Right kidney (tissue), 1 donor: ENCODE measurements at regions not wholly inside any gene's neighbourhood (a gene's known extent, or its start where the extent isn't known, plus 50 kb on each side); places are given as distances from the start of the nearest gene placed in this dataset.
"Not testable (repeated sequence)": the region's sequence is repeated elsewhere in the genome, so short reads cannot be mapped to it uniquely, and the experiment has no call there.

Experiments
- DNase-seq: peaks from one replicate; pipeline ENCODE4 v3.0.0-alpha.2; 2016

DNA sequence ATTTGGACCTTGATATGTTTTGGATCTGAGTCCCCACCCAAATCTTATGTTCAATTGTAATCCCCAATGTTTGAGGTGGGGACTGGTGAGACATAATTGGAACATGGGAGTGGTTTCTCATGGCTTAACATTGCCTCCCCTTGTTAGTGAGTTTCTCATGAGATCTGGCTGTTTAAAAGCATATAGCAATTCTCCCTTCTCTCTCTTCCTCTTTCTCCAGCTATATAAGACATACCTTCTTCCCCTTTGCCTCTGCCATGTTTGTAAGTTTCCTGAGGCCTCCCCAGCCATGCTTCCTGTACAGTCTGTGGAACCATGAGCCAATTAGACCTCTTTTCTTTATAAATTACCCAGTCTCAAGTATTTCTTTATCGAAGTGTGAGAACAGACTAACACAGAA is 692.4 kb downstream of the KCNT2 start:
- no peak for DNase-seq

DNA sequence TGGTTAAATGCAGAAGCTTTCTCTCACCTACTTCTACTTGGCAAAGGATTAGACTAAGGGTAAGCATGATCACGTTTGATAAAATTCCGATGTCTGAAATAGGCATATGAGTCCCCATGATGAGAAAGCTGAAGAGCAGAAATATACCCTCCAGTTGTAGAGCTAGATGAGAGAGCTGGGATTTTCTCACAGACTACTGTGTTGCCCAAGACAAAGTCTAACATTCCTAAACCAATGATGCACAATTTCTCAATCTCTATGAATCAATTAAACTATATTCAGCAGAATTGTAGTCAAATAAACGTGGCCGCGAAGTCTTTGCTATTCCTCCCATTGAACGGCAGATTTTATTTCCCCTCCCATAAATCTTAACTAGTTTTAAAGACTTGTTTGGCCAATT is 699.2 kb downstream of the KCNT2 start:
- no peak for DNase-seq

DNA sequence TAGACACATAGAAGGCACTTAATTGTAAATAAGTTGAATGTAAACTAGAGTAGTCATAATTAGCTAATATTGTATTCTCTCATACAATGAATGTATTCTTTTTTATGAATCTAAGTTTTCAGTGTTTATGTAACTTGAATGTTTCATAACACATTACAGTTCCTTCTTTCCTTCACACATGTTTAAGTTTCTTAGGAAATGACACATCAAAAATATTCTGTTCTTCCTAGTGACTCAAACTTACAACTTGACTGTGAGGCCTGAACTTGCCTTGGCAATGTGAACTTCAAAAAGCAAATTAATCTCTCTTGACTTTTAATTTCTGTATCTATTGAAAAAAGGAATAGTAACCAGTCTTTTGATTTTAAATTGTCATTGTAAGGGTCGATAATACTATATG is 700.1 kb downstream of the KCNT2 start:
- no peak for DNase-seq

DNA sequence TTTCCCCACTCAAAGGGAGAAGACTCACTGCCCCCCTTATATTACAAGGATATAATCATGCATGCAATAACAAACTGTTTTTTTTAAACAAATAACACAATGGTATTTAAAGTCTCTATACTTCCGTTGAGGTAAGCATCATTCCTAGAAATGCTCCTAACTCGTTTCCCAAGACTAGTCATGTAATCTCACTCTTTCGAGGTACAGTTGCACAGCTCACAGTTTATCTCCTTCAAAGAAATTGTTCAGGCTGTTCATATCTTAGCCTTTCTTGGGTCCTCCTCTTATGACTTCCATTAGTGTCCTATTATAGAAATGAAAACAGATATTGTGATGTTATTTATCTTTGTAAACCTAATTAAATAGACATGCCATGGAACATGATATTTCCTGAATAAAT is 705.0 kb downstream of the KCNT2 start:
- no peak for DNase-seq

DNA sequence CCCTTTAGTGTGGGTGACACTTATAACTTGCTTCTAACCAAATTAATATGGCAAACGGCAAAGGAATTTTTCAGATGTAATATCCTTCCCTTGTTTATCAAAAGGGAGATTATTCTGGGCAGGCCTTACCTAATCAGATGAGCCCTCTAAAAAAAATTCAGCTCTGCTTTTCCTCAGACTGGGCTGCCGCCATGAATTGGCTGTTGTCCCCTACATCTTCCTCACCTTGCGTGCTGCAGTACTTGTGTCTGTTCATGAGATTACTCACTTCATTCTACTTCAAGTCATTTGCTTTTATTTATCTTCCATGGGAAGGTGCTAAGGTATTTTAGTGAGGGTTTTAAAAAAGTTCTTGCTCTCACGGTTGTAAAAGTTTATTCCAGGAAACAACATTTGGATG is 705.5 kb downstream of the KCNT2 start:
- no peak for DNase-seq

DNA sequence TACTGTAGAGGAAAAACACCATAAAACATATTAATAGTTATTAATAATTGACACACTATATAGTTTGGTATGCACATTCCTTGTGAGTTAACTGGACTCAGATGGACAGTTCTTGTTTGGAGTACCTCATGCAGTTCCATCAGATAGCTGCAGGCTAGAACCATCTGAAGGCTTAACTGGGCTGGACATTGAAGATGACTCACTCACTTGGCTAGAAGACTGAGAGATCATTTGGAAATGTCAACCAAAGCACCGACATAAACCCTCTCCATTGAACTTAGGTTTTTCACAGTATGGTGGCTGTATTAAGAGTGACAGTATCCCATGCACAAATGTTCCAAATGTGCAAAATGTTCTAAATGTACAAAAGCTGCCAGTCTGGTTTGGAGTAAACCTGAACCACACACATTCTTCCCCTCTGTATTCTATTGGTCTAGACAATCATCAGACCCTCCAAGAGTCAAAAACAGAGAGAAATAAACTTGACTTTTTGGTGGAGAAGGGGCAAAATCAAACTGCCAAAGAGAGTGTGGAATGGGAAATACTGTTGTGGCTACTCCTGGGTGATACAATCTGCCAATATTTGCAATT is 708.4 kb downstream of the KCNT2 start:
- no peak for DNase-seq

DNA sequence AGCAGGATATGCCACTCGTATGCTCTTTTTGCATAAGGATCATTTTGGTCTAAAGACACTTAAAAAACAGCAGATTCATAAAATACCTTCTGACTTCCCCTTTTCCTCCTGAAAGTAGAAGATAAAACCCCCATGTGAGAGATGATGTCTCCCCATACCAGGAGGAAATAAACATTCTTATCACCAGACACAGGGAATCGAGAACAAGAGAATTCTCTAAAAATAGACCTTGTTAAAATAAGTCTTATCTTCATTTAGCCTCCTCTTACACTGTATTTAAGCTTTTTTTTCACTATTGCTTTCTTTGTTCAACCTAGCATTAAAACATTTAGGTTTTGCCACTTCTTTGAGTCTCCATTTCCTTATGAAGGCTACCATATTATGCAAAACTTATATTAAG is 709.3 kb downstream of the KCNT2 start:
- no peak for DNase-seq

DNA sequence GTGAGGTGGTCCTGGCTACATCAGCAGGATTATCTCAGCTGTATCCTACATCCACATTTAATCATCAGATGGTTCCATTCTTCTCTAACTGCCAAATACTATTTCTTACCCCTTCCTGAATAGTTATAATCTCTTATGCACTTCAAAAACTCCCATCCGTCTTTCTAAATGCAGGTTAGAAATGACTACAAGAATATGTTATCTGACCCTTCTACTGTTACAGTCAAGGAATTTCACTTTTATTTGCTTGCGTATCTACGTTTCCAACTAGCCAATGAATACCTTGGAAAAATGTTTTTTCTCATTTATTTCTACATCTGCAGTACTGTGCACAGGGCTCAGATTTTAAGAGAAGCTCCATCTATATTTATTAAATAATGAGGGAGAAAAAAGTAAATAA is 709.9 kb downstream of the KCNT2 start:
- DNase-seq, result no peak

DNA sequence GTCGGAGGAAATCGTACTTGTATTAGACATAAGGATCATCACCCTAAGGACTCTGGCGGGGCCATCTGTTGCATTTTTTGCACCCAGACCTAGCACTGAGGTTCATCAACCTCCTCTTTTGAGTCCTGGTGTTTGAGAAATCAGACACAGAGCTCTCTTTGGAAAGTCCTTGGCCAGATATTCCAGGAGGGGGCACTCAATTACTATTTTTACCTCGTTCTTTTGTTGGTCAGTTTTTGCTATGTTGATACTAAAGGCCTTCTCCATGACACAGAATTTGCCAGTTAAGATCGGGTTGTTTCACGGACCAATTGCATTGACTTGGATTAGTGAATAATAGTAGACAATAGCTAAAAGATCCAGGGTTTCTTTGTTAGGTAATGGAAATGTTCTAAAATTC is 711.2 kb downstream of the KCNT2 start:
- DNase-seq, result no peak

DNA sequence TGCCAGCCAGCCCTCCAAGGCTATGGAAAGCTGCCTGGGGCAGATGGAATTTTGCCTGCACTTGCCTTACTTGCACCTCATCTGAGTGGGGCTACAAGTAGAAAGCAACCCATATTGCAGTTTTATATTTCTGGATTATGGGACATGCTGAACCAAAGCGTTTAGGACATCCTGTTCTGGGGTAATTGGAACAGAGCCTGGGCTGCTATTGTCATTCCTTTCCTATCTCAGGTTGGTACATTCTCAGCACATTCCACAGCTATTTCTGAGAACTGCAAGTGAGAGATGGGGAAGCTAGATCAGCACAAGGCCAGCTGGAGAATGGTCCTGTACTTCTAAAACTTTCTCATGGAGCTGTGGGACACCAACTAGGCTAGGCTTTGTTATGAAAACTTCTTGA is 713.8 kb downstream of the KCNT2 start:
- no peak for DNase-seq

DNA sequence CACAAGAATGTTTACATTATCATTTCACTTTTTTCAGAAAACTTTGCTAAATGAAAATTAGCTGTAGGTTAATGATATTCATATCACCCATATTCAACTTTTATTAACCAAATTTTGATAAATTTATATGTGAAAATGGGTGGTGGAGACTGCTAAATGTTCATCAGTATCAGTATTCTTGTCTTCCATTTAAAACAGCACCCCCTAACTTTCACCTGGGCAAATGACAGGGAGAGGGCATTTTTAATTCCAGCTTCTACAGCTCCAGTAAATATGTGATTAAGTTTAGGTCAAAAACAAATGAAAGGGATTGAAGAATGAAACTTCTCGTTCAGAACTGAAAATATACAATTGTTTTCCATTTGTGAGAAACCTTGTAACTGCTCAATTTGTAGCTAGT is 722.2 kb downstream of the KCNT2 start:
- no peak for DNase-seq

DNA sequence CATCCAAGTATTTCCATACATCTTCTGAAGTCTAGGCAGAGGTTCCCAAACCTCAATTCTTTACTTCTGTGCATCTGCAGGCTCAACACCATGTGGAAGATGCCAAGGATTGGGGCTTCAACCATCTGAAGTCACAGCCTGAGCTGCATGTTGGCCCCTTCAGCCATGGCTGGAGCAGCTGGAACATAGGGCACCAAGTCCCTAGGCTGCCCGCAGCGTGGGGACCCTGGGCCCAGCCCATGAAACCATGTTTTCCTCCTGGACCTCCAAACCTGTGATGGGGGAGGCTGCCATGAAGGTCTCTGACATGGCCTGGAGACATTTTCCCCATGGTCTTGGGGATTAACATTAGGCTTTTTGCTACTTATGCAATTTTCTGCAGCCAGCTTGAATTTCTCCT is 729.8 kb downstream of the KCNT2 start:
- no peak for DNase-seq

DNA sequence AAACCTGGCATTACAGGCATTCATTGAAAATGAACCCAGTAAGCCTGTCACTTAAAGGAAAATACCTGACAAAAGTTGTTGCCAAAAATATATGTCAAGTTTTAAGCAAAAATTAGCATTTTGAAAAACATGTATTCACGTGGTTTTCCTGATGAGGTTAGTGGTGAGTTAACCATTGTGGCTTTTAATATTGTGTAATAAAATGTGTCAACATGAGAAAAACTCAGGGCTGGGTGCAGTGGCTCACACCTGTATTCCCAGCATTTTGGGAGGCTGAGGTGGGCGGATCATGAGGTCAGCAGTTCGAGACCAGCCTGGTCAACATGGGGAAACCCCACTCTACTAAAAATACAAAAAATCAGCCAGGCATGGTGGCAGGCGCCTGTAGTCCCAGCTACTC is 731.4 kb downstream of the KCNT2 start:
- DNase-seq, result no peak

DNA sequence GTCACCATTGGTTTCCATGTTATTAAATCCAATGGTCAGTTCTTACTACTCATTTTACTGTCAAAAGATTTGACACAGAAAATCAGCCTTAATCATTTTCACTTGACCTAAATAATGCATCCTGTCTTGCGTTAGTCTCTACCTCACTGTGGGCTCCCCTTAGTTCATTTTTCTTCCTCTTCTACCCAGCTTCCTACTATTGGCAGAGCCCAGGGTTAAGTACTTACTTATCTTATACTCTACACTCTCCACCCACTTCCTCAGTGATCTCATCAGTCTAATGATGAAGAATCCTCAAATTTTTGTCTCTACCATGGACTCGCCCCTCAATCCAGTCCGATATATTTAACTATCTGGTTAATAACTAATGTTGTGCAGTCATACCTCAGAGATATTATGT is 735.9 kb downstream of the KCNT2 start:
- DNase-seq, result no peak

DNA sequence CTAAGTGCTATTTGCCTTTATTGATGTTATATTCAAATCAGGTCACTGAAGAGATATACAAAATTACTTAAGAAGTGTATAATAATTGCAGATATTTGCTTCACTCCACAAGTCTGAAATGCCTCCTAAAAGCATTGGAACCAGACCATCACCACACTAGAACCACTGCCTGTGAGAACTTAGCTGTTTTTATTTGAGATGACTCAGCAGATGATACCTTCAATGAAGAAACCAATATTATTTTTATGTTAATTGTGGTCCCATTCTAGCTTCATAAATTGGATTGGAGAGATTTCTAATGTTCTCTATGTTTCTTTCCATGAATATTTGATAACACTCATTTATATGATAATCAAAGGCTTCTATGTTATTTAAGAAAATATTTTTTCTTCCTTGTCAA is 740.6 kb downstream of the KCNT2 start:
- no peak for DNase-seq

DNA sequence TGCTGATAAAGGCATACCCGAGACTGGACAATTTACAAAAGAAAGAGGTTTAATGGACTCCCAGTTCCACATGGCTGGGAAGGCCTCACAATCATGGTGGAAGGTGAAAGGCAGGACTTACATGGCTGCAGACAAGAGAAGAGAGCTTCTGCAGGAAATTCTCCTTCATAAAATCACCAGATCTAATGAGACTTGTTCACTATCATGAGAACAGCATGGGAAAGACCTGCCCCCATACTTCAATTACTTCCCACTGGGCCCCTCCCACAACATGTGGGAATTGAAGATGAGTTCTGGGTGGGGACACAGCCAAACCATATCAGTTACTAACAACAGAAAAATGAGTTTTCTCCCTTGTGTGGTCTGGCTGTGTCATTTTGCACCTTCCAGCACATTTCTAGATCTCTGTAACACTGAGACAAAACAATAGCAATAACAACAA is 741.4 kb downstream of the KCNT2 start:
- no peak for DNase-seq

DNA sequence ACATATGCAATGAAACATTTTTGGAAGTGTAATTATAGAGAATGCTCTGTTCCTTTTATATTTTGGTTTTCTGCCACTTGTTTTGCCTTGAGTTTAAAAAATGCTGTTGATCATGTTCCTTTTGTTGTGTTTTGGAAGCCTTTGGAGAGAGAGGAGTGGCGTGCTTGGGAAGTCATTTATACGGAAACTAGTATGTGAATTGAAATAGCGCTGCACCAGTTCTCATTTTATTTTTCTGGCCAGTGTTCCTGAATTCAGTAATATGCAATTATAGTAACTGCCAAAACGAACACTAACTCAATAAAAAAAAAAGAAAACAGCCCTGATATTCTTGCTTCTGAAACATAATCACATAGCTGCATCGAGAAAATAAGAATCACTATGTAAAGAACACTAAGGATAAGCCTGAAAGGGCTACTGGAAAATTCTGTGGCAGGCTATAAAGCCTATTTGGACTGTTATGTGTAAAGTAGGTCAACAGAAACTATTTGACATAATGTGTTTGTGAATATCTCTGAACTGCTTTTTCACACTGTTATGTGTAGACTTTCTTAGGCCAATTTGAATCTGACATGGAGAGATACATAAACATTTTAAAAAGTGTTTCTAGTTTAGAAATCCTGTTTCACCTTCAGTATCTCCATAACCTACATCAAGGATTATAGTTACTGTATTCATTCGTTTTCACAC is 742.0 kb downstream of the KCNT2 start:
- no peak for DNase-seq

DNA sequence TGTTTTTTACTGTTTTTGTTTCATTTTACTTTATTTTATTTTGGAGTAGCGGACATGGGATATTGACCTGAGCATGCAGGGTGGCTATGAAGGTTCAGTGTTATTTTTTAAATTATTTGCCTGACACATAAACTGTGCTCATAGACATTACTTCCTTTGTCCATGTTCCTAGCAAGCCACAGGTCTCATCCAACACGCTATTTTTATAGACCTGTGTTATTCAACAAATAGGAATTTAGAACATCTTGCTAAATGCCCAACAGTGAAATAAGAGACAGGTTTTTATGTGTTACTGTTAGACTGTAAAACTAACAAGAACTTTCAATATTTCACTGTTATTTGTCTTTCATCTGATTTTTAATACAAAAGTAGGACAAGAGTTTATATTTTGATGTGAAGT is 756.4 kb downstream of the KCNT2 start:
- no peak for DNase-seq

DNA sequence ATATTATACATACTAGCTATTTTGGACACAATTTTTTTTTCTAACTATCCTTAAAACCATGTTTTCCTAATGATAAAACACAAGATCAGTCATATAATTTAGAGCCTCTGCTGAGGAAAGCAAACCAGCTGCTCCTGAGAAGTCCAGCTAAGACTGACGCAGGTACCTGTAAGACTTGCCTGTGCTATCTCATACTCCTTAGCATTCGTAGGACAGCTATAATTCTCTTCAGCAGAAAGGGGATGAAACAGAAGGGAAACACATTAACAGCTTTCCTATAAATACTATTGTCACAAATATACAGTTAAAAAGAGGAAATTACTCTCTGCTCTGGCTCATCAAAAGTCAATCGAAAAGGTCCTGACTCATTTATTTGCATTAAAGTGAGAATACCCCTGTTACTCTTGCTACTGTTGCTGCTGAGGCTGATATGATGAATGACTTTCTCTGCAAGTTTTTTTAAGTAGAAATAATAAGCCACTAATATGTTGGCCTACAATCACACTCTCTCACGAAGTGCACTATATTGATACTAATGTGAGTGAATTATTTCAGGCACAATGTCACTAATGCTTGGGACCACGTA is 757.1 kb downstream of the KCNT2 start:
- no peak for DNase-seq

DNA sequence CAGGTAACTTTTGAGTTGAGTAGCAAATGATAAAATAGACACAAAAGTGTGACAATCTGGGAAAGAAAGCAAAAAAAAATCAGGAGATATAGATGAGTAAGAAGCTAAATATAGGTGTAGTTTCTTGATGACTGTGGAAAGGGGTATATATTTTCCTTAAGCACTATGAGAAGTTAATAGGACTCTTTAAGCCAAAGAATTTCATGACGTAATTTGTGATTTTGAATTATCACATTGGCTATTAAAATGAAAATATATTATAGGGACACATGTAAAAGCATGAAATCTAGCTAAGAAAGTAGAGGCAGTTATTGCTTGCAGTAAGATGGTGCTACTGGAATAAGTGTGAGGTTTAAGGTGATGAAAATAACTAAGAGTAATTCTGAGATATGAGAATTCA is 759.1 kb downstream of the KCNT2 start:
- no peak for DNase-seq

DNA sequence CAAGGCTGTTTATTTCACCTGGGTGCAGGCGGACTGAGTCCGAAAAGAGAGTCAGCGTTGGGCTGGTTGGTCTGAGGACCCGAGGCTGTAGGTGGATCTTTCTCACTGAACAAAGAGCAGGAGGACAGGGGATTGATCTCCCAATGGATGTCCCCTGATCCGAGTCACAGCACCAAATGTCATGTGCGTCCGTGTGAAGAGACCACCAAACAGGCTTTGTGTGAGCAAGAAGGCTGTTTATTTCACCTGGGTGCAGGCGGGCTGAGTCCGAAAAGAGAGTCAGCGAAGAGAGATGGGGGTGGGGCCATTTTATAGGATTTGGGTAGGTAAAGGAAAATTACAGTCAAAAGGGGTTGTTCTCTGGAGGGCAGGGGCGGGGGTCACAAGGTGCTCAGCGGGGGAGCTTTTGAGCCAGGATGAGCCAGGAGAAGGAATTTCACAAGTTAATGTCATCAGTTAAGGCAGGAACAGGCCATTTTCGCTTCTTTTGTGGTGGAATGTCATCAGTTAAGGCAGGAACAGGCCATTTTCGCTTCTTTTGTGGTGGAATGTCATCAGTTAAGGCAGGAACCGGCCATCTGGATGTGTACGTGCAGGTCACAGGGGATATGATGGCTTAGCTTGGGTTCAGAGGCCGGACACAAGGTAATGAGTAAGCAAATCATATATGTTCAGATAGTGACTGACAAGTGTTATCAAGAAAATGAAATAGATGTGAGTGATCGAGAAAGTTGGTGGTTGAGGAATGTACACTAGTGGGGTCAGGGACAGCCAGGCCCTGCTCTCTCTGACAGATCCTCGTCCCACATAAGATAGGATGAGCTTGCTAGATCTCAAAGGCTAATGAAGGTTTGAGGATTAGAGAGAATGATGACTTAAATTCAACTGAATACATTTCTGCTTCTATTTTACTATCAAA is 760.0 kb downstream of the KCNT2 start:
- not testable (repeated sequence) for DNase-seq

DNA sequence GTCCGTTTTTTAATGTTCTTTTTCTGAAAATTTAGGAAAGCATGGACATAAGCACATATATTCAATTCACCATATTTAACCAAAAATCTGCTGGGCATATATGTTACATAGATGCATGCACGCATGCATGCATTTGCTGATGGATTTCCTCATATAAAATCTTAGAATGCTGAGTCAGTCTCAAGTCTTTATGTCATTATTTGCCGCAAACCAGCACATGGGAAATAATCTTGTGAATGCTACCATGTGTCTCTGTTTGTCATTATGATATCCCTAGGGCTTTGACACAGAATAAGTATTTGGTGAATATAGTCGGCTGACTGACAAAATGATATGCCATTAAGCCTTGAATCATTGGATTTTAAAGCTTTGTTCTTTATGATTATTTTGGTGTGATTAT is 776.5 kb downstream of the KCNT2 start:
- no peak for DNase-seq

DNA sequence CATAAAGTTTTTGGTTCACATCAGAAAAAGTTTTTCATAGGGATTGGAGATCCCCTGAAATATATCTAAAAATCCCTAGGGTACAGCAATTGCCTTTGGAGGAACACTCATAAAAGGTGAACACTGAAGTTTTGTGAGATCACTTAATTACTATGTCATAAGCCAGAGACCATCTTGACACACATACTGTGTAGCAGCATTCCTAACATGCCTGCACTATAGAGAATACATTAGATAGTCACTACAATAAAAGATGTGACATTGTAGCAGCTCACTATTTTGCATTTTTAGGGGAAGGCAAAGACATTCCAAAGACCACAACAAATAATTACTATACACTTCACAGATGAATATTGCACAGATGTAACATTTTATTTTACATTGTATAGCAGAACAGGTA is 779.9 kb downstream of the KCNT2 start:
- DNase-seq, result no peak
